ENCODE measurements at regions not wholly inside any gene's neighbourhood (a gene's known extent, or its start where the extent isn't known, plus 50 kb on each side); places are given as distances from the start of the nearest gene placed in this dataset.

GRCh38 chr4:31100536-31100935 is 380.4 kb downstream of the PCDH7 start:
- H3K9me3 ChIP-seq = no peaks in the 10 kb centered on the region
- H3K4me3 ChIP-seq = no peak overlapping the region
- DNase-seq (ENCODE audit: low read depth in 1 of 2, low spot score in 1 of 2) (no peak), ATAC-seq (no peak), FAIRE-seq (no peak)
- 29% methylated on average over 1 of the region's 1 CpG for WGBS (ENCODE audit: missing lambda C conversion rate)
- no peak overlapping the region for H3K4me2 ChIP-seq
- no peaks in the 10 kb centered on the region for H3K4me1 ChIP-seq
- TF ChIP-seq ZNF302 (CRISPR knock-in tag; IDR thresholded peaks at IDR 0.05) = no peak
- ChIA-PET CTCF (no interaction called here), POLR2A (no interaction called here)
- H3K27ac ChIP-seq = no peak overlapping the region

- DNase-seq (ENCODE audit: low read depth in 1 of 2, low spot score in 1 of 2) (no peak), FAIRE-seq (no peak), ATAC-seq (no peak)
- no peaks in the 10 kb centered on the region for H3K4me1 ChIP-seq
- 50% methylated on average over 1 of the region's 1 CpG for WGBS (ENCODE audit: missing lambda C conversion rate)
- H3K27ac ChIP-seq = no peak overlapping the region
- TF ChIP-seq RAD21 (conservative IDR thresholded peaks at IDR 0.05 in 1 of 2, IDR thresholded peaks at IDR 0.05 in 1 of 2) = no peak
- TF ChIP-seq NFE2L2 (conservative IDR thresholded peaks at IDR 0.05; ENCODE audit: low read length) = no peak
- TF ChIP-seq CHD4 (IDR thresholded peaks at IDR 0.05; ENCODE audit: borderline replicate concordance) = no peak
- TF ChIP-seq MYC (IDR thresholded peaks at IDR 0.05; ENCODE audit: borderline replicate concordance, low read length) = no peak
- no peak for TF ChIP-seq PHF8 (IDR thresholded peaks at IDR 0.05; ENCODE audit: borderline replicate concordance, low read depth)
- no peak for TF ChIP-seq TFCP2L1 (CRISPR knock-in tag; IDR thresholded peaks at IDR 0.05)
- no peak for TF ChIP-seq BCL3 (IDR thresholded peaks at IDR 0.05)
- no peak for TF ChIP-seq GATA3 (IDR thresholded peaks at IDR 0.05; ENCODE audit: borderline replicate concordance)
- no peak for TF ChIP-seq FOSL2 (IDR thresholded peaks at IDR 0.05)
- TF ChIP-seq FOSL2 (CRISPR knock-in tag; IDR thresholded peaks at IDR 0.05) = no peak
- no peak for TF ChIP-seq ZSCAN20 (CRISPR knock-in tag; IDR thresholded peaks at IDR 0.05)
- TF ChIP-seq NR3C1 (IDR thresholded peaks at IDR 0.05) = no peak
- no peak for TF ChIP-seq ATOH8 (CRISPR knock-in tag; IDR thresholded peaks at IDR 0.05; ENCODE audit: low read depth)
- no peak overlapping the region for H3K4me3 ChIP-seq
- POLR2A ChIA-PET = no interaction called here
- H3K4me2 ChIP-seq = no peak overlapping the region
- CTCF ChIA-PET = no interaction called here
- no peaks in the 10 kb centered on the region for H3K9me3 ChIP-seq
Measured at GRCh38 chr4:31104043-31104442, 383.9 kb downstream of the PCDH7 start.

- FAIRE-seq (no peak), ATAC-seq (no peak)
- WGBS (ENCODE audit: missing lambda C conversion rate) = 12% methylated on average over 3 of the region's 3 CpGs
Measured at GRCh38 chr4:31104577-31104976, 384.4 kb downstream of the PCDH7 start.

GRCh38 chr4:31106419-31106818 is 386.2 kb downstream of the PCDH7 start:
- H3K4me1 ChIP-seq = no peaks in the 10 kb centered on the region
- ChIA-PET CTCF (no interaction called here), POLR2A (no interaction called here)
- H3K27ac ChIP-seq = no peak overlapping the region
- 53% methylated on average over 1 of the region's 1 CpG for WGBS (ENCODE audit: missing lambda C conversion rate)
- DNase-seq (ENCODE audit: low read depth in 1 of 2, low spot score in 1 of 2) (no peak), ATAC-seq (no peak), FAIRE-seq (no peak)
- H3K4me2 ChIP-seq = no peak overlapping the region
- TF ChIP-seq MAZ (IDR thresholded peaks at IDR 0.05; ENCODE audit: borderline replicate concordance, low read depth, low read length) (no peak), POLR2A (IDR thresholded peaks at IDR 0.05; ENCODE audit: low read length) (no peak), ELK1 (IDR thresholded peaks at IDR 0.05; ENCODE audit: low read depth, low read length) (no peak), HOXB5 (CRISPR knock-in tag; IDR thresholded peaks at IDR 0.05) (no peak), SMC3 (IDR thresholded peaks at IDR 0.05) (no peak), HMGXB4 (CRISPR knock-in tag; IDR thresholded peaks at IDR 0.05; ENCODE audit: borderline replicate concordance) (no peak), BHLHE40 (IDR thresholded peaks at IDR 0.05; ENCODE audit: low read depth, low read length) (no peak), NPAS2 (CRISPR knock-in tag; IDR thresholded peaks at IDR 0.05; ENCODE audit: borderline replicate concordance) (no peak), CBX8 (IDR thresholded peaks at IDR 0.05) (no peak), SREBF2 (IDR thresholded peaks at IDR 0.05) (no peak), FOSB (CRISPR knock-in tag; IDR thresholded peaks at IDR 0.05) (no peak), RCOR1 (IDR thresholded peaks at IDR 0.05; ENCODE audit: low read depth, low read length) (no peak), CHD2 (IDR thresholded peaks at IDR 0.05; ENCODE audit: low read length, partially characterized antibody) (no peak)
- H3K9me3 ChIP-seq = no peaks in the 10 kb centered on the region
- H3K4me3 ChIP-seq = no peak overlapping the region

More at GRCh38 chr4:31104577-31104976, 384.4 kb downstream of the PCDH7 start:
- Histone ChIP-seq H3K9me3 (no peaks in the 10 kb centered on the region), H3K27ac (no peak overlapping the region), H3K4me1 (no peaks in the 10 kb centered on the region), H3K4me2 (no peak overlapping the region), H3K4me3 (no peak overlapping the region)
- TF ChIP-seq MAFK (IDR thresholded peaks at IDR 0.05; ENCODE audit: partially characterized antibody) = no peak
- TF ChIP-seq ZSCAN20 (CRISPR knock-in tag; IDR thresholded peaks at IDR 0.05) = no peak
- no peak for DNase-seq (ENCODE audit: low read depth in 1 of 2, low spot score in 1 of 2)
- POLR2A ChIA-PET = no interaction called here
- CTCF ChIA-PET = no interaction called here
